ENCODE measurements at regions not wholly inside any gene's neighbourhood (a gene's known extent, or its start where the extent isn't known, plus 50 kb on each side); places are given as distances from the start of the nearest gene placed in this dataset.
"Not testable (repeated sequence)": the region's sequence is repeated elsewhere in the genome, so short reads cannot be mapped to it uniquely, and the experiment has no call there.

GRCh38 chr6:21935561-21936028 is 342.0 kb downstream of the SOX4 start:
- DNase-seq: no peak

GRCh38 chr6:21937466-21937865 is 343.9 kb downstream of the SOX4 start:
- DNase-seq: no peak

GRCh38 chr6:21939066-21939465 is 345.5 kb downstream of the SOX4 start:
- not testable (repeated sequence) for DNase-seq

GRCh38 chr6:21941926-21942325 is 348.4 kb downstream of the SOX4 start:
- no peak for DNase-seq

GRCh38 chr6:21942897-21943296 is 349.3 kb downstream of the SOX4 start:
- no peak for DNase-seq

- no peak for DNase-seq
Observed at GRCh38 chr6:21946298-21946783, 350.5 kb downstream of the PRL start.

- DNase-seq: not testable (repeated sequence)
Observed at GRCh38 chr6:21947227-21947626, 349.6 kb downstream of the PRL start.

GRCh38 chr6:21947731-21948386 is 349.0 kb downstream of the PRL start:
- DNase-seq: no peak

GRCh38 chr6:21949211-21949801 is 347.5 kb downstream of the PRL start:
- DNase-seq: no peak

- no peak for DNase-seq
Observed at GRCh38 chr6:21952367-21952766, 344.5 kb downstream of the PRL start.

- DNase-seq: peak; percentile 84
Observed at GRCh38 chr6:21953831-21954801, 342.7 kb downstream of the PRL start.

- peak; percentile 68 for DNase-seq
Observed at GRCh38 chr6:21955053-21955595, 341.7 kb downstream of the PRL start.

GRCh38 chr6:21955951-21956350 is 340.9 kb downstream of the PRL start:
- no peak for DNase-seq

- no peak for DNase-seq
Observed at GRCh38 chr6:21958428-21958827, 338.4 kb downstream of the PRL start.

- no peak for DNase-seq
Observed at GRCh38 chr6:21961226-21961625, 335.6 kb downstream of the PRL start.

GRCh38 chr6:21965016-21965415 is 331.8 kb downstream of the PRL start:
- no peak for DNase-seq

GRCh38 chr6:21965953-21966539 is 330.8 kb downstream of the PRL start:
- DNase-seq: no peak

- DNase-seq: no peak
Observed at GRCh38 chr6:21967056-21967974, 329.5 kb downstream of the PRL start.

- DNase-seq: no peak
Observed at GRCh38 chr6:21968411-21968810, 328.4 kb downstream of the PRL start.

- DNase-seq: no peak
Observed at GRCh38 chr6:21969192-21969591, 327.6 kb downstream of the PRL start.

GRCh38 chr6:21970569-21971300 is 326.1 kb downstream of the PRL start:
- DNase-seq: no peak

All from NCI-H2171 (cell line).